Hepatocyte (in vitro differentiated cells): ENCODE measurements at regions not wholly inside any gene's neighbourhood (a gene's known extent, or its start where the extent isn't known, plus 50 kb on each side); places are given as distances from the start of the nearest gene placed in this dataset.

Experiments used
- DNase-seq: peaks from one replicate; pipeline ENCODE4 v3.0.0-alpha.2; 2016; ENCODE audit warnings: low spot score
- H2AFZ ChIP-seq: fragments of 200-600 bp; sonication (generic); 2 replicates; pipeline ENCODE4 v1.6.0; 2016; ENCODE audit warnings: antibody characterized with exemption, mild to moderate bottlenecking
- H3K27ac ChIP-seq: fragments of 200-600 bp; sonication (generic); 2 replicates; pipeline ENCODE4 v1.5.1; 2016; ENCODE audit warnings: mild to moderate bottlenecking
- H3K27me3 ChIP-seq: fragments of 200-600 bp; sonication (generic); 2 replicates; pipeline ENCODE4 v1.6.1; 2016
- H3K36me3 ChIP-seq: fragments of 200-600 bp; sonication (generic); replicated peaks from 2 replicates; pipeline ENCODE4 v1.5.1; 2016; ENCODE audit warnings: low read depth; ENCODE audit not compliant: insufficient read depth
- H3K4me1 ChIP-seq: fragments of 200-600 bp; sonication (generic); 2 replicates; pipeline ENCODE4 v1.5.1; 2016; ENCODE audit warnings: mild to moderate bottlenecking, moderate library complexity; ENCODE audit not compliant: insufficient read depth
- H3K4me2 ChIP-seq: fragments of 200-600 bp; sonication (generic); 2 replicates; pipeline ENCODE4 v1.6.0; 2016
- H3K4me3 ChIP-seq: fragments of 200-600 bp; sonication (generic); 2 replicates; pipeline ENCODE4 v1.5.1; 2016; ENCODE audit warnings: mild to moderate bottlenecking
- H3K79me2 ChIP-seq: fragments of 200-600 bp; sonication (generic); 2 replicates; pipeline ENCODE4 v1.6.0; 2017; ENCODE audit warnings: mild to moderate bottlenecking
- H3K9me2 ChIP-seq: fragments of 200-600 bp; sonication (generic); replicated peaks from 2 replicates; pipeline ENCODE4 v1.6.0; 2017; ENCODE audit warnings: mild to moderate bottlenecking; ENCODE audit not compliant: insufficient read depth
- H3K9me3 ChIP-seq: fragments of 200-600 bp; sonication (generic); 2 replicates; pipeline ENCODE4 v1.5.1; 2016; ENCODE audit warnings: low read depth, mild to moderate bottlenecking
- H4K20me1 ChIP-seq: fragments of 200-600 bp; sonication (generic); 2 replicates; pipeline ENCODE4 v1.6.0; 2016; ENCODE audit warnings: mild to moderate bottlenecking; ENCODE audit not compliant: insufficient read depth, poor library complexity, severe bottlenecking
- EZH2 ChIP-seq: fragments of 200-600 bp; sonication (generic); IDR thresholded peaks from 2 replicates; pipeline ENCODE4 v1.6.1; 2016; ENCODE audit warnings: antibody characterized with exemption, mild to moderate bottlenecking, borderline replicate concordance
- EZH2phosphoT487 ChIP-seq: fragments of 200-600 bp; sonication (generic); IDR thresholded peaks from one replicate; pipeline ENCODE4 v1.6.1; 2018; ENCODE audit warnings: antibody characterized with exemption, mild to moderate bottlenecking, low read depth, moderate library complexity; ENCODE audit not compliant: unreplicated experiment, severe bottlenecking
- WGBS: methylation state at CpG from one replicate; pipeline ENCODE4 v1.1.6; 2016; ENCODE audit warnings: low lambda C conversion rate; ENCODE audit errors: missing lambda C conversion rate; 5-methylcytosine and 5-hydroxymethylcytosine counted together
- TF ChIP-seq, protein P1 (sequence below): fragments of 200-600 bp; sonication (generic); IDR thresholded peaks from 2 replicates; pipeline ENCODE4 v1.5.1; 2016; ENCODE audit warnings: antibody characterized with exemption, mild to moderate bottlenecking; ENCODE audit not compliant: poor library complexity

DNA sequence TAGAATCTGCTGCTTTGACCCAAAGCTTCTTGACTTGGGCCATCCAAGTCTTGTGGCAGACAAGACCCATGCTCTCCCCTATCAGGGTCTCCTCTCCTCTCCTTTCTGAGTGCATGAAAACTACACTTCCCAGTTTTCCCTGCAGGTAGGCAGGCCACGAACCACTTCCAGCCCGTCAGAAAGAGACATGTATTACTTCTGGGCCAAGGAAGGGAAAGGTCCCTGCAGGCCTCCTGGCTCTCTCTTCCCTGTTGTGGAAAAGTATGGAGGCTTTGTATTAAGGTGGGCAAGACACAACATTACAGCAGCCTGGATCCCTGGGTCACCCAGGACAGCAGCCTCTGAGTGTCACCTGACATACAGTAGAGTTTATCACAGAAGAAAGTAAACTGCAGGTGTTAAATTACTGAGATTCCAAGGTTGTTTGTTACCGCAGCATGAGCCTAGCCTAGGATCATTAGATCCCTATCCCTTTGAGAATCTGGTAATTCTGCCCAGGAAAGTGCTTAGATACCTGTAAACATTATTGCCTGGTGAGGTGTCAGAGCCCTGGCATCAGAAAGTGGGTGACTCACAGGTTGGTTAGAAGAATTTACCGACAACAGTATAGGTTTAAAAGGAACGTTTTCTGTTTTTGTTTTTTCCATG is 717.3 kb downstream of the MATN1 start:
- H3K9me3 ChIP-seq = no peaks in the 10 kb centered on the region
- TF ChIP-seq, protein P1, sequence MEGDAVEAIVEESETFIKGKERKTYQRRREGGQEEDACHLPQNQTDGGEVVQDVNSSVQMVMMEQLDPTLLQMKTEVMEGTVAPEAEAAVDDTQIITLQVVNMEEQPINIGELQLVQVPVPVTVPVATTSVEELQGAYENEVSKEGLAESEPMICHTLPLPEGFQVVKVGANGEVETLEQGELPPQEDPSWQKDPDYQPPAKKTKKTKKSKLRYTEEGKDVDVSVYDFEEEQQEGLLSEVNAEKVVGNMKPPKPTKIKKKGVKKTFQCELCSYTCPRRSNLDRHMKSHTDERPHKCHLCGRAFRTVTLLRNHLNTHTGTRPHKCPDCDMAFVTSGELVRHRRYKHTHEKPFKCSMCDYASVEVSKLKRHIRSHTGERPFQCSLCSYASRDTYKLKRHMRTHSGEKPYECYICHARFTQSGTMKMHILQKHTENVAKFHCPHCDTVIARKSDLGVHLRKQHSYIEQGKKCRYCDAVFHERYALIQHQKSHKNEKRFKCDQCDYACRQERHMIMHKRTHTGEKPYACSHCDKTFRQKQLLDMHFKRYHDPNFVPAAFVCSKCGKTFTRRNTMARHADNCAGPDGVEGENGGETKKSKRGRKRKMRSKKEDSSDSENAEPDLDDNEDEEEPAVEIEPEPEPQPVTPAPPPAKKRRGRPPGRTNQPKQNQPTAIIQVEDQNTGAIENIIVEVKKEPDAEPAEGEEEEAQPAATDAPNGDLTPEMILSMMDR = no peak
- no peak for TF ChIP-seq EZH2
- no peak for TF ChIP-seq EZH2phosphoT487
- H3K4me2 ChIP-seq = no peak overlapping the region
- H3K27me3 ChIP-seq = no peaks in the 10 kb centered on the region
- H3K9me2 ChIP-seq = no peaks in the 10 kb centered on the region
- no peak overlapping the region for H3K27ac ChIP-seq
- H3K36me3 ChIP-seq = no peaks in the 10 kb centered on the region
- H2AFZ ChIP-seq = no peak overlapping the region
- no peaks in the 10 kb centered on the region for H4K20me1 ChIP-seq
- H3K79me2 ChIP-seq = no peaks in the 10 kb centered on the region
- no peaks in the 10 kb centered on the region for H3K4me1 ChIP-seq
- WGBS = 46% methylated on average over 5 of the region's 5 CpGs
- no peak overlapping the region for H3K4me3 ChIP-seq
- no peak for DNase-seq

DNA sequence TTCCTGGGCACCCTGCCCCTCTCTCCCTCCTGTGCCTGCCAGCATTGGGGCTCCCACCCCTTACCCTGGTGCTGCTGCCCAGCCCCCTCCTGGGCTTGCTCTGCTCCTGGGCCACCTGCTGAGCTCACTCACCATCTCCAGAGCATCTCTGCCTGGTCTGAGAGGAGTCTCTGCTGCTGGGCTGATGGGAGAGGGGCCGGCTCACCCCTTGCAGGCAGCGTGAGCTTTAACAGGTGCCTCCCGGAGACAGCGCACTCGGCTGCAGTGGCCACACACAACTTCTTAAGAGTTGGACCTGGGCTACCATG is 721.7 kb downstream of the MATN1 start:
- no peaks in the 10 kb centered on the region for H3K36me3 ChIP-seq
- no peak overlapping the region for H3K27ac ChIP-seq
- no peak for DNase-seq
- 69% methylated on average over 5 of the region's 5 CpGs for WGBS
- no peaks in the 10 kb centered on the region for H4K20me1 ChIP-seq
- no peaks in the 10 kb centered on the region for H3K4me1 ChIP-seq
- no peaks in the 10 kb centered on the region for H3K9me3 ChIP-seq
- no peaks in the 10 kb centered on the region for H3K27me3 ChIP-seq
- H3K9me2 ChIP-seq = no peaks in the 10 kb centered on the region
- H3K79me2 ChIP-seq = no peaks in the 10 kb centered on the region
- no peak overlapping the region for H2AFZ ChIP-seq
- no peak for TF ChIP-seq EZH2phosphoT487
- no peak for TF ChIP-seq EZH2
- TF ChIP-seq, protein P1 = no peak
- H3K4me3 ChIP-seq = no peak overlapping the region
- H3K4me2 ChIP-seq = no peak overlapping the region

DNA sequence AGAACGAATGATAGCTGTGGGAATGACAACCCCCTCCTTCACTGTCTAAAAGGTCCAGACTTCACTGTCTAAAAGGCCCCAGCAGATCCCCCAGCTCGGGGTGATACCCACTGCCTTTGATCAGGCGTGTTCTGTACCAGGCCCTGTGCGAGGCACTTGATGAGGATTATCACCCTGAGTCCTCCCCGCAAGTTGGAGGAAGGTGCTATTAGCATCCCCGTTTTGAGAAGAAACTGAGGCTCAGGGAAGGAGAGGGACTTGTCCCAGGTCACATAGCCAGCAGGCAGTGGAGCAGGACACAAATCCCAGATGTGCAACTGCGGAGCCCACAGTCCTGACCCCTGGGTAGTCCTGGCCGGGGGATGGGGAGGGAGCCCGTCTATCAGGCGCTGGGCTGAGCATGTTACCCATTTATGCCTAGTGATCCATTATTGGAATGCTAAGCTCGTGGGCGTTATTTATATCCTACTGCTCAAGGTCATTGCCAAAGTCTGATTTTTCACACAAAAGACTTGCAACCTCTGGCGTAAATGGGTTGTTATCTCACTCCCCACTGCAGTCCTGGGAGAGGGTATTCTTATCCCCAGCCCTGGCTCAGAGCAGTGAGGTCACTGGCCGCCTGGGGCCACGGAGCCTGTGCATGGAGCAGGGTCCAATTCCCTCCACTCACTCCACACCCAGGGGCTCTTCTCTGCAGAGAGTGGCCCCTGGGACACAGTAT is 722.2 kb downstream of the MATN1 start:
- Histone ChIP-seq H3K27me3 (no peaks in the 10 kb centered on the region), H3K9me3 (no peaks in the 10 kb centered on the region), H3K79me2 (no peaks in the 10 kb centered on the region), H3K4me2 (no peak overlapping the region), H2AFZ (no peak overlapping the region), H3K9me2 (no peaks in the 10 kb centered on the region), H3K27ac (no peak overlapping the region), H4K20me1 (no peaks in the 10 kb centered on the region), H3K36me3 (no peaks in the 10 kb centered on the region), H3K4me1 (no peaks in the 10 kb centered on the region), H3K4me3 (no peak overlapping the region)
- no peak for DNase-seq
- TF ChIP-seq EZH2phosphoT487 (no peak), EZH2 (no peak)
- TF ChIP-seq, protein P1 = no peak
- WGBS = 60% methylated on average over 15 of the region's 15 CpGs
